H1 (cell line): ENCODE measurements at regions not wholly inside any gene's neighbourhood (a gene's known extent, or its start where the extent isn't known, plus 50 kb on each side); places are given as distances from the start of the nearest gene placed in this dataset.

Experiments used
- CTCF ChIA-PET: fragments of 300-600 bp; sonication (Branson Sonifier 250); formaldehyde crosslinking; loops from one replicate; lab custom pipeline; 2021; ENCODE audit not compliant: partially characterized antibody; lab: Charles Lee
- POLR2A ChIA-PET: fragments of 300-600 bp; sonication (Branson Sonifier 250); formaldehyde crosslinking; loops from one replicate; lab custom pipeline; 2021; ENCODE audit warnings: inconsistent platforms; ENCODE audit not compliant: partially characterized antibody; lab: Charles Lee
- DNase-seq, 2 experiments: peaks; one replicate each; pipeline versions ENCODE4 v3.0.0 to v3.0.0-alpha.2; 2010 to 2022; ENCODE audit warnings: low spot score in 2 of 2, low read depth in 1 of 2, mixed read lengths in 1 of 2
- FAIRE-seq: peaks from 2 replicates; lab custom pipeline; 2011; peaks lifted over from hg19 to GRCh38; lab: Jason Lieb, UNC
- H2AFZ ChIP-seq: 2 replicates; pipeline ENCODE4 v1.8.1; 2012; ENCODE audit warnings: low read length, inconsistent platforms
- H2AK5ac ChIP-seq: 2 replicates; pipeline ENCODE4 v1.6.1; 2013; ENCODE audit warnings: low read depth, low read length
- H2BK120ac ChIP-seq: replicated peaks from 2 replicates; pipeline ENCODE3; 2013; ENCODE audit warnings: low read depth, low read length, inconsistent platforms
- H2BK12ac ChIP-seq: 2 replicates; pipeline ENCODE4 v1.6.1; 2013; ENCODE audit warnings: low read depth, low read length
- H2BK15ac ChIP-seq: 2 replicates; pipeline ENCODE4 v1.6.1; 2013; ENCODE audit warnings: low read length
- H2BK20ac ChIP-seq: 2 replicates; pipeline ENCODE4 v1.6.1; 2013; ENCODE audit warnings: low read length
- H2BK5ac ChIP-seq: 2 replicates; pipeline ENCODE4 v1.6.1; 2013; ENCODE audit warnings: low read depth, low read length
- H3K14ac ChIP-seq: 2 replicates; pipeline ENCODE4 v1.6.1; 2013; ENCODE audit warnings: inconsistent platforms; ENCODE audit not compliant: insufficient read length
- H3K18ac ChIP-seq: 2 replicates; pipeline ENCODE4 v1.6.1; 2013; ENCODE audit warnings: low read length; ENCODE audit errors: extremely low read depth
- H3K23ac ChIP-seq: 2 replicates; pipeline ENCODE4 v1.6.1; 2013; ENCODE audit warnings: inconsistent platforms; ENCODE audit not compliant: insufficient read length
- H3K23me2 ChIP-seq: 2 replicates; pipeline ENCODE4 v1.6.1; 2013; ENCODE audit warnings: low read depth, low read length
- H3K27ac ChIP-seq: 2 replicates; pipeline ENCODE4 v1.6.1; 2011; ENCODE audit warnings: low read depth, low read length, inconsistent platforms
- H3K27me3 ChIP-seq, 4 experiments: replicated peaks in 1 of 4; 1 replicate in 1 of 4; 2 replicates in 3 of 4; pipeline versions ENCODE4 v1.6.1 to v1.8.1; 2011 to 2013; ENCODE audit warnings: low read length in 3 of 4, mild to moderate bottlenecking in 3 of 4, inconsistent platforms in 2 of 4, mixed read lengths in 2 of 4, moderate library complexity in 1 of 4; ENCODE audit not compliant: control insufficient read depth in 3 of 4, insufficient read depth in 3 of 4; ENCODE audit errors: extremely low read depth in 1 of 4
- H3K36me3 ChIP-seq, 4 experiments: 2 replicates each; pipeline versions ENCODE4 v1.6.1 to v1.8.1; 2011 to 2013; ENCODE audit warnings: mild to moderate bottlenecking in 4 of 4, low read length in 3 of 4, moderate library complexity in 2 of 4, control low read depth in 1 of 4, inconsistent platforms in 1 of 4; ENCODE audit not compliant: insufficient read depth in 4 of 4, control insufficient read depth in 2 of 4
- H3K4ac ChIP-seq: replicated peaks from 2 replicates; pipeline ENCODE3; 2013; ENCODE audit warnings: low read length, low read depth, mixed read lengths, inconsistent platforms; ENCODE audit not compliant: insufficient read length
- H3K4me1 ChIP-seq, 4 experiments: replicated peaks in 1 of 4; 1 replicate in 1 of 4; 2 replicates in 3 of 4; pipeline versions ENCODE4 v1.6.1 to v1.8.1; 2011 to 2013; ENCODE audit warnings: low read length in 3 of 4, inconsistent platforms in 2 of 4, mixed read lengths in 1 of 4; ENCODE audit not compliant: insufficient read depth in 4 of 4, control insufficient read depth in 3 of 4
- H3K4me2 ChIP-seq, 2 experiments: 2 replicates each; pipeline versions ENCODE4 v1.6.1 to v1.8.1; 2011 to 2013; ENCODE audit warnings: low read depth in 2 of 2, low read length in 2 of 2, control low read depth in 1 of 2, inconsistent platforms in 1 of 2, mild to moderate bottlenecking in 1 of 2; ENCODE audit not compliant: insufficient read depth in 1 of 2
- H3K4me3 ChIP-seq, 4 experiments: fragments of 200-600, 300-600 bp in 1 of 4; sonication (generic), shearing (Covaris generic), sonication (Bioruptor Twin) in 1 of 4; 2 replicates each; pipeline versions ENCODE4 v1.5.1 to v1.8.1; 2011 to 2016; ENCODE audit warnings: low read length in 4 of 4, low read depth in 3 of 4, control low read depth in 2 of 4, inconsistent platforms in 2 of 4, mild to moderate bottlenecking in 2 of 4, mixed read lengths in 1 of 4, moderate library complexity in 1 of 4; ENCODE audit not compliant: insufficient read depth in 2 of 4; ENCODE audit errors: extremely low read depth in 1 of 4
- H3K56ac ChIP-seq: replicated peaks from 2 replicates; pipeline ENCODE3; 2013; ENCODE audit warnings: low read depth, mild to moderate bottlenecking, mixed read lengths, low read length, inconsistent platforms; ENCODE audit not compliant: insufficient read length
- H3K79me1 ChIP-seq: 2 replicates; pipeline ENCODE4 v1.6.1; 2013; ENCODE audit warnings: low read depth, low read length, control low read depth
- H3K79me2 ChIP-seq, 2 experiments: 2 replicates each; pipeline versions ENCODE4 v1.6.1 to v1.8.1; 2012 to 2013; ENCODE audit warnings: low read length in 2 of 2, mild to moderate bottlenecking in 2 of 2, inconsistent platforms in 1 of 2; ENCODE audit not compliant: insufficient read depth in 2 of 2, control insufficient read depth in 1 of 2
- H3K9ac ChIP-seq, 4 experiments: replicated peaks in 1 of 4; 1 replicate in 1 of 4; 2 replicates in 3 of 4; pipeline versions ENCODE4 v1.6.1 to v1.8.1; 2011 to 2013; ENCODE audit warnings: low read depth in 3 of 4, low read length in 3 of 4, control low read depth in 2 of 4, mild to moderate bottlenecking in 2 of 4, moderate library complexity in 2 of 4, inconsistent platforms in 1 of 4; ENCODE audit errors: extremely low read depth in 1 of 4
- H3K9me3 ChIP-seq, 2 experiments: 2 replicates each; pipeline versions ENCODE4 v1.6.1 to v1.8.1; 2012 to 2013; ENCODE audit warnings: mild to moderate bottlenecking in 2 of 2, moderate library complexity in 2 of 2, control low read depth in 1 of 2, inconsistent platforms in 1 of 2, low read depth in 1 of 2, low read length in 1 of 2, mixed read lengths in 1 of 2; ENCODE audit not compliant: insufficient read depth in 2 of 2
- H4K20me1 ChIP-seq, 2 experiments: replicated peaks in 1 of 2; 2 replicates each; pipeline versions ENCODE3 to v1.8.1; 2011 to 2013; ENCODE audit warnings: inconsistent platforms in 2 of 2, low read length in 2 of 2, mild to moderate bottlenecking in 1 of 2; ENCODE audit not compliant: insufficient read depth in 2 of 2, control insufficient read depth in 1 of 2
- H4K5ac ChIP-seq: 2 replicates; pipeline ENCODE4 v1.6.1; 2013; ENCODE audit warnings: low read length, low read depth, mixed read lengths, inconsistent platforms; ENCODE audit not compliant: insufficient read length
- H4K8ac ChIP-seq: 2 replicates; pipeline ENCODE4 v1.8.0; 2013; ENCODE audit warnings: mild to moderate bottlenecking, moderate library complexity, low read length, inconsistent platforms; ENCODE audit not compliant: insufficient read depth; ENCODE audit errors: extremely low read depth
- H4K91ac ChIP-seq: replicated peaks from 2 replicates; pipeline ENCODE3; 2013; ENCODE audit warnings: low read length, mixed read lengths, inconsistent platforms; ENCODE audit not compliant: insufficient read length
- ATF3 ChIP-seq: IDR thresholded peaks from 2 replicates; pipeline ENCODE4 v1.6.1; 2011; ENCODE audit warnings: low read depth, mild to moderate bottlenecking, low read length; ENCODE audit not compliant: insufficient read depth
- BACH1 ChIP-seq: IDR thresholded peaks from 2 replicates; pipeline ENCODE4 v1.6.1; 2012; ENCODE audit warnings: low read length, improper control_type of control experiment
- BRCA1 ChIP-seq: IDR thresholded peaks from 2 replicates; pipeline ENCODE4 v1.6.1; 2012; ENCODE audit warnings: low read depth, low read length, improper control_type of control experiment
- CBX5 ChIP-seq: fragments of 300-800, 300-1000 bp; sonication (generic); IDR thresholded peaks from 2 replicates; pipeline ENCODE4 v1.7.1; 2016; ENCODE audit warnings: antibody characterized with exemption, low read length, low read depth
- CHD2 ChIP-seq: IDR thresholded peaks from 2 replicates; pipeline ENCODE4 v1.6.1; 2012; ENCODE audit warnings: low read length, improper control_type of control experiment
- FOSL1 ChIP-seq: IDR thresholded peaks from 2 replicates; pipeline ENCODE4 v1.6.1; 2011; ENCODE audit warnings: mild to moderate bottlenecking, low read depth, low read length, moderate library complexity; ENCODE audit not compliant: insufficient read depth
- HDAC6 ChIP-seq: IDR thresholded peaks from one replicate; pipeline ENCODE4 v1.7.1; 2012; ENCODE audit warnings: low read depth, mild to moderate bottlenecking, inconsistent platforms, low read length, moderate library complexity
- JUND ChIP-seq: IDR thresholded peaks from 2 replicates; pipeline ENCODE4 v1.6.1; 2011; ENCODE audit warnings: mild to moderate bottlenecking, improper control_type of control experiment, low read length
- KDM5A ChIP-seq: fragments of 200-600 bp; IDR thresholded peaks from 2 replicates; pipeline ENCODE4 v1.7.1; 2012; ENCODE audit warnings: mild to moderate bottlenecking, low read length, inconsistent platforms, mixed read lengths
- POU5F1 ChIP-seq: IDR thresholded peaks from 2 replicates; pipeline ENCODE4 v1.6.1; 2011; ENCODE audit warnings: low read depth, mild to moderate bottlenecking, low read length, moderate library complexity
- RXRA ChIP-seq: IDR thresholded peaks from 2 replicates; pipeline ENCODE4 v1.6.1; 2011; ENCODE audit warnings: low read depth, mild to moderate bottlenecking, low read length, moderate library complexity; ENCODE audit not compliant: insufficient read depth
- SIX5 ChIP-seq: IDR thresholded peaks from 2 replicates; pipeline ENCODE4 v1.6.1; 2011; ENCODE audit warnings: mild to moderate bottlenecking, low read depth, low read length
- SP1 ChIP-seq: IDR thresholded peaks from 2 replicates; pipeline ENCODE4 v1.6.1; 2011; ENCODE audit warnings: low read depth, low read length
- SP4 ChIP-seq: IDR thresholded peaks from 2 replicates; pipeline ENCODE4 v1.6.1; 2012; ENCODE audit warnings: low read length, inconsistent platforms
- TAF7 ChIP-seq: optimal IDR thresholded peaks from 2 replicates; pipeline ENCODE3; 2011; ENCODE audit warnings: low read depth, mild to moderate bottlenecking, inconsistent platforms, low read length, moderate library complexity, borderline replicate concordance
- ZNF274 ChIP-seq: IDR thresholded peaks from 2 replicates; pipeline ENCODE4 v1.7.0; 2012; ENCODE audit warnings: low read length, borderline replicate concordance; ENCODE audit errors: extremely low read depth
- WGBS, 2 experiments: shearing (Covaris generic) in 1 of 2; methylation state at CpG; one replicate each; pipeline versions ENCODE4 v1.1.6 to v1.1.7; 2013 to 2015; ENCODE audit warnings: low lambda C conversion rate in 2 of 2, mixed read lengths in 2 of 2, inconsistent platforms in 1 of 2, low coverage in 1 of 2, missing lambda C conversion rate in 1 of 2; ENCODE audit not compliant: insufficient replicate concordance in 2 of 2, insufficient coverage in 1 of 2, insufficient read length in 1 of 2; ENCODE audit errors: extremely low coverage in 1 of 2, missing lambda C conversion rate in 1 of 2; 5-methylcytosine and 5-hydroxymethylcytosine counted together

- FAIRE-seq: no peak
- Histone ChIP-seq H3K27me3 (no peaks in the 10 kb centered on the region), H2AFZ (no peak overlapping the region), H3K27ac (no peak overlapping the region), H3K4ac (no peak overlapping the region), H3K79me2 (no peaks in the 10 kb centered on the region), H4K20me1 (no peaks in the 10 kb centered on the region), H2AK5ac (no peak overlapping the region), H3K9me3 (no peaks in the 10 kb centered on the region), H3K36me3 (no peaks in the 10 kb centered on the region), H3K23ac (no peak overlapping the region), H3K14ac (no peak overlapping the region), H2BK120ac (no peak overlapping the region), H2BK5ac (no peak overlapping the region), H4K5ac (no peak overlapping the region), H4K91ac (no peak overlapping the region), H3K56ac (no peak overlapping the region), H3K23me2 (no peaks in the 10 kb centered on the region), H2BK20ac (no peak overlapping the region), H2BK15ac (no peak overlapping the region), H3K4me3 (no peak overlapping the region), H2BK12ac (no peak overlapping the region), H3K79me1 (no peaks in the 10 kb centered on the region), H3K9ac (no peak overlapping the region), H3K4me2 (no peak overlapping the region), H3K18ac (no peak overlapping the region), H4K8ac (no peak overlapping the region), H3K4me1 (peaks cover 0 to 5% (median under 1%) of the 10 kb centered on the region in 4 experiments; a peak in 3 of 7 replicates)
- no peak for DNase-seq
- POLR2A ChIA-PET: no interaction called here
- 97% methylated on average over 5 of the region's 5 CpGs; no CpG with 5 or more reads in 1 of the 2 experiments for WGBS, 2 experiments
- CTCF ChIA-PET: interaction anchor here (1.9 kb wide), 1 partner anchor 311 kb away, joined by 4 read pairs; no protein-coding TSS in a partner anchor
- TF ChIP-seq KDM5A (no peak), CBX5 (no peak), JUND (no peak), HDAC6 (no peak), ATF3 (no peak), FOSL1 (no peak), RXRA (no peak), TAF7 (no peak), BACH1 (no peak), SP1 (no peak), POU5F1 (no peak), CHD2 (no peak), SP4 (no peak), BRCA1 (no peak), ZNF274 (no peak), SIX5 (no peak)
Observed at GRCh38 chr12:105825141-105825540, 313.6 kb downstream of the NUAK1 start.
